AG04450 (cell line): ENCODE measurements at regions not wholly inside any gene's neighbourhood (a gene's known extent, or its start where the extent isn't known, plus 50 kb on each side); places are given as distances from the start of the nearest gene placed in this dataset.

Experiments
- CTCF ChIA-PET: fragments of 300-600, 350-600 bp; formaldehyde crosslinking; extraction: SDS; loops from one replicate; lab custom pipeline; 2022; ENCODE audit warnings: antibody characterized with exemption, inconsistent platforms; lab: Charles Lee
- POLR2A ChIA-PET: fragments of 350-600 bp; formaldehyde crosslinking; extraction: SDS; loops from one replicate; lab custom pipeline; 2021; ENCODE audit warnings: antibody characterized with exemption, inconsistent platforms; lab: Yijun Ruan, JAX
- DNase-seq: peaks from one replicate; pipeline ENCODE4 v3.0.0-alpha.2; 2011; ENCODE audit warnings: low read depth, low spot score
- H3K27ac ChIP-seq: one replicate; pipeline ENCODE4 v1.5.1; 2012; ENCODE audit warnings: low read depth, low read length, control low read depth
- H3K27me3 ChIP-seq: one replicate; pipeline ENCODE4 v1.6.0; 2012; ENCODE audit warnings: low read length; ENCODE audit not compliant: control insufficient read depth, insufficient read depth
- H3K4me3 ChIP-seq: 2 replicates; pipeline ENCODE4 v1.5.1; 2011; ENCODE audit warnings: mild to moderate bottlenecking, low read depth, low read length, control low read depth
- H3K9me3 ChIP-seq: 2 replicates; pipeline ENCODE4 v1.5.1; 2012; ENCODE audit warnings: low read length; ENCODE audit not compliant: control insufficient read depth, insufficient read depth
- TF ChIP-seq, protein P1 (sequence below): IDR thresholded peaks from 2 replicates; pipeline ENCODE4 v1.5.1; 2011; ENCODE audit warnings: low read depth, low read length, control low read depth, inconsistent platforms

GRCh38 chr3:193789455-193789854 is 196.4 kb downstream of the OPA1 start:
- TF ChIP-seq, protein P1, sequence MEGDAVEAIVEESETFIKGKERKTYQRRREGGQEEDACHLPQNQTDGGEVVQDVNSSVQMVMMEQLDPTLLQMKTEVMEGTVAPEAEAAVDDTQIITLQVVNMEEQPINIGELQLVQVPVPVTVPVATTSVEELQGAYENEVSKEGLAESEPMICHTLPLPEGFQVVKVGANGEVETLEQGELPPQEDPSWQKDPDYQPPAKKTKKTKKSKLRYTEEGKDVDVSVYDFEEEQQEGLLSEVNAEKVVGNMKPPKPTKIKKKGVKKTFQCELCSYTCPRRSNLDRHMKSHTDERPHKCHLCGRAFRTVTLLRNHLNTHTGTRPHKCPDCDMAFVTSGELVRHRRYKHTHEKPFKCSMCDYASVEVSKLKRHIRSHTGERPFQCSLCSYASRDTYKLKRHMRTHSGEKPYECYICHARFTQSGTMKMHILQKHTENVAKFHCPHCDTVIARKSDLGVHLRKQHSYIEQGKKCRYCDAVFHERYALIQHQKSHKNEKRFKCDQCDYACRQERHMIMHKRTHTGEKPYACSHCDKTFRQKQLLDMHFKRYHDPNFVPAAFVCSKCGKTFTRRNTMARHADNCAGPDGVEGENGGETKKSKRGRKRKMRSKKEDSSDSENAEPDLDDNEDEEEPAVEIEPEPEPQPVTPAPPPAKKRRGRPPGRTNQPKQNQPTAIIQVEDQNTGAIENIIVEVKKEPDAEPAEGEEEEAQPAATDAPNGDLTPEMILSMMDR: no peak
- CTCF ChIA-PET: interaction anchor here (3.1 kb wide), 1 partner anchor 527 kb away, joined by 23 read pairs; no protein-coding TSS in a partner anchor
- H3K27ac ChIP-seq: no peak overlapping the region
- H3K27me3 ChIP-seq: peaks cover 52% of the 10 kb centered on the region
- no peaks in the 10 kb centered on the region for H3K9me3 ChIP-seq
- POLR2A ChIA-PET: no interaction called here
- H3K4me3 ChIP-seq: no peak overlapping the region
- no peak for DNase-seq

GRCh38 chr3:193790086-193790990 is 197.3 kb downstream of the OPA1 start:
- Histone ChIP-seq H3K4me3 (no peak overlapping the region), H3K27me3 (peaks cover 48% of the 10 kb centered on the region), H3K27ac (no peak overlapping the region), H3K9me3 (no peaks in the 10 kb centered on the region)
- CTCF ChIA-PET: interaction anchor here (1.4 kb wide), 1 partner anchor 9 kb away, joined by 4 read pairs; no protein-coding TSS in a partner anchor
- POLR2A ChIA-PET: no interaction called here
- TF ChIP-seq, protein P1: no peak
- no peak for DNase-seq

DNA sequence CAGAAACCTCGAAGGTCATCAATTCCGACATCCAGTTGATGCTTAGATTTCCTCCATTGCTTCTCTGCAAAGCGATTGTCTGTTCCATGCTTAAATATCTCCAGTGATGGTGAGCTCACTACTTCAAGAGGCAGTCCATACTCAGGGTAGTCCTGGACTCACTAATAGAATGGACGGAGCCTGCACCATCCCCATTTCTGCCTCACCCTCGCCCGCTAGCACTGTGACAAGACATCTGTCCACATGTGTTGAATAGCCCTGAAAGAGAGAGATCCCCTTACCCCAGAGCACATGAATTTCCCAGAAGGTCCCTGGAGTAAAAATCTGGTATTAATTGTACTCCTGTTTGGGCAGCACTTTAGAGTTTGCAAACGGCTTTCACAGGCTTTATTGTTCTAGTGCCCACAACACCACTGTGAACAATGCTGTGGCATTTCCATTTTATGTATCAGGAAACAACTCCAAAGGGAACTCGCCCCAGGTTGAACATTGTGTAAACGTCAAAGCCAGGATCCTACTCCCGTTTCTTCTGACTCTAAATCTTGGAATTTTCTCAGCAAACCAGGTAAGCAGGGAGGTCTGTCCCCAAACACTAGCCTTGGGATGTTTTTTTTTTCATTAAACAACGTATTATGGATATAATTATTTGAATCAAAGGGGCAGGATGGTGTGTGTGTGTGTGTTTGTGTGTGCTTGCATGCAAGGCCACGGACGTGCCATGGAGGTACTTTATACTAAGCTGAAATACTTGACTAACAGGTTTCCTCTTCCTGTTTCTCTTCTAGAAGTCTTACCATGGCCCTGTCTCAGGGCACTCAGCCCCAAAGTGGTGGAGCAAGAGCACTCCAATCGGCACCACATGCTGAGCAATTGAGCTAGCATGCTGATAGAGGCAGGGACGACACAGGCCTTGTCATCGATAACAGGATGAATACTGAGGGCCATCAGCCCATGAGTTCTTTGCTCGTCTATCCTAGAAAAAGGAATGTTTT is 198.3 kb downstream of the OPA1 start:
- Histone ChIP-seq H3K4me3 (no peak overlapping the region), H3K27me3 (peaks cover 44% of the 10 kb centered on the region), H3K9me3 (no peaks in the 10 kb centered on the region), H3K27ac (no peak overlapping the region)
- TF ChIP-seq, protein P1: no peak
- no peak for DNase-seq
- POLR2A ChIA-PET: no interaction called here
- CTCF ChIA-PET: interaction anchor here (1.4 kb wide), 1 partner anchor 10 kb away, joined by 4 read pairs; no protein-coding TSS in a partner anchor

GRCh38 chr3:193793123-193793522 is 200.1 kb downstream of the OPA1 start:
- TF ChIP-seq, protein P1: no peak
- ChIA-PET CTCF (interaction anchor here (2.7 kb wide), 1 partner anchor 12 kb away, joined by 7 read pairs; no protein-coding TSS in a partner anchor), POLR2A (no interaction called here)
- DNase-seq: no peak
- H3K9me3 ChIP-seq: no peaks in the 10 kb centered on the region
- H3K4me3 ChIP-seq: no peak overlapping the region
- H3K27ac ChIP-seq: no peak overlapping the region
- H3K27me3 ChIP-seq: peaks cover 33% of the 10 kb centered on the region
